ENCODE measurements at regions not wholly inside any gene's neighbourhood (a gene's known extent, or its start where the extent isn't known, plus 50 kb on each side); places are given as distances from the start of the nearest gene placed in this dataset.

DNA sequence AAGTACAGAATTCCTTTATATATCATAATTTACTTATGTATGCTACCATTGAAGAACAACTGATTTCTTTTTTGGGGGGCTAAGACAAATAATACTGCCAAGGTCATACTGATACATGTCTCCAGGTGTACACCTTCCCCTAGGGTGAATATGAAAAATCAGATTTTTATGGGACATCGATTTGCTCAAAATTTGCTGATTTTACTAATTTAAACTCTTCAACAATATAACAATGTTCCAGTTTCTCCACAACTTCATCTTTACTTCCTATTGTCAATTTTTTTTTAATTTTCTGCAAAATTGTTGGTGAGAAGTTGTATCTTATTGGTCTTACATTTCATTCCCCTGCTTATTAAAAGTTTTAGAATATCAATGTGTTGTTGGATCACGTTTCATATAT, 495.4 kb upstream of the MANEA start:
- H3K9ac ChIP-seq (ENCODE audit: low read depth, low read length) = no peak overlapping the region
- dilution Hi-C loops (cut with HindIII; ENCODE audit: low sequenced_read_pairs, unreplicated experiment) (no loop called here), in situ Hi-C loops (cut with MboI; ENCODE audit: low sequenced_read_pairs) (no loop called here), intact Hi-C loops (cut with micrococcal nuclease) (no loop called here)
- no peak overlapping the region for H3K23ac ChIP-seq (ENCODE audit: low read depth, low read length)
- no peak overlapping the region for H4K8ac ChIP-seq (ENCODE audit: low read depth in 2 of 2, low read length in 2 of 2)
- no peak overlapping the region for H3K56ac ChIP-seq (ENCODE audit: extremely low read depth, insufficient read depth, low read length)
- no peak overlapping the region for H2BK20ac ChIP-seq (ENCODE audit: low read depth, low read length)
- no peak overlapping the region for H2AK5ac ChIP-seq (ENCODE audit: low read depth, low read length)
- no peaks in the 10 kb centered on the region for H3K4me1 ChIP-seq (ENCODE audit: control insufficient read depth, insufficient read depth, low read length)
- no peaks in the 10 kb centered on the region for H4K20me1 ChIP-seq (ENCODE audit: insufficient read depth, low read length)
- H3K27me3 ChIP-seq (ENCODE audit: control insufficient read depth, insufficient read depth, low read length) = no peaks in the 10 kb centered on the region
- POLR2A ChIA-PET (ENCODE audit: unreplicated experiment) = no interaction called here
- H3K27ac ChIP-seq (ENCODE audit: insufficient read depth, low read length) = no peak overlapping the region
- H2BK120ac ChIP-seq (ENCODE audit: low read depth, low read length) = no peak overlapping the region
- ATAC-seq (ENCODE audit: low read depth) (no peak), DNase-seq (no peak)
- WGBS, 2 experiments (ENCODE audit: extremely low coverage in 2 of 2, insufficient read length in 1 of 2) = no CpG with 5 or more reads among the region's 2 CpGs
- no peaks in the 10 kb centered on the region for H3K79me1 ChIP-seq (ENCODE audit: low read depth in 1 of 2, low read length in 2 of 2)
- H2AK9ac ChIP-seq (replicated peaks; ENCODE audit: low read depth, low read length, poor library complexity) = no peak overlapping the region
- H3K18ac ChIP-seq (ENCODE audit: low read depth, low read length) = no peak overlapping the region
- BruUV-seq (replicated peaks) = no TSS peak
- CTCF ChIA-PET = no interaction called here
- no peak overlapping the region for H3K4me2 ChIP-seq (ENCODE audit: low read depth, low read length)
- H3K9me1 ChIP-seq (ENCODE audit: insufficient read depth, low read length) = no peaks in the 10 kb centered on the region
- no peak overlapping the region for H3K14ac ChIP-seq (replicated peaks; ENCODE audit: low read depth, low read length)
- no peak overlapping the region for H2BK15ac ChIP-seq (ENCODE audit: low read depth, low read length)
- no peak overlapping the region for H4K91ac ChIP-seq (ENCODE audit: insufficient read depth, low read depth, low read length)
- H3K4me3 ChIP-seq (ENCODE audit: insufficient read depth, low read depth, low read length) = no peak overlapping the region
- H3K9me3 ChIP-seq (ENCODE audit: control insufficient read depth, insufficient read depth, low read length) = no peaks in the 10 kb centered on the region
- TF ChIP-seq CEBPB (IDR thresholded peaks at IDR 0.05; ENCODE audit: low read depth, low read length) (no peak), ELK1 (IDR thresholded peaks at IDR 0.05; ENCODE audit: borderline replicate concordance, low read depth, low read length) (no peak), RCOR1 (IDR thresholded peaks at IDR 0.05; ENCODE audit: insufficient replicate concordance, low read length) (no peak), POLR2A (IDR thresholded peaks at IDR 0.05; ENCODE audit: low read depth, low read length) (no peak), MAZ (IDR thresholded peaks at IDR 0.05; ENCODE audit: borderline replicate concordance, low read depth, low read length) (no peak), CHD1 (IDR thresholded peaks at IDR 0.05; ENCODE audit: low read depth, low read length) (no peak), SMC3 (IDR thresholded peaks at IDR 0.05; ENCODE audit: low read depth, low read length) (no peak), RAD21 (IDR thresholded peaks at IDR 0.05; ENCODE audit: low read length) (no peak), BHLHE40 (IDR thresholded peaks at IDR 0.05; ENCODE audit: low read depth, low read length) (no peak), NFE2L2 (IDR thresholded peaks at IDR 0.05; ENCODE audit: low read depth, low read length) (no peak), CTCF (conservative IDR thresholded peaks at IDR 0.05; ENCODE audit: low read depth, low read length) (no peak), MAFK (IDR thresholded peaks at IDR 0.05; ENCODE audit: low read depth, low read length) (no peak), FOS (IDR thresholded peaks at IDR 0.05; ENCODE audit: low read depth, low read length) (no peak), RFX5 (IDR thresholded peaks at IDR 0.05; ENCODE audit: low read depth, low read length) (no peak), MXI1 (IDR thresholded peaks at IDR 0.05; ENCODE audit: borderline replicate concordance, low read depth, low read length) (no peak)
- TF ChIP-seq, protein P1, sequence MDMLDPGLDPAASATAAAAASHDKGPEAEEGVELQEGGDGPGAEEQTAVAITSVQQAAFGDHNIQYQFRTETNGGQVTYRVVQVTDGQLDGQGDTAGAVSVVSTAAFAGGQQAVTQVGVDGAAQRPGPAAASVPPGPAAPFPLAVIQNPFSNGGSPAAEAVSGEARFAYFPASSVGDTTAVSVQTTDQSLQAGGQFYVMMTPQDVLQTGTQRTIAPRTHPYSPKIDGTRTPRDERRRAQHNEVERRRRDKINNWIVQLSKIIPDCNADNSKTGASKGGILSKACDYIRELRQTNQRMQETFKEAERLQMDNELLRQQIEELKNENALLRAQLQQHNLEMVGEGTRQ (IDR thresholded peaks at IDR 0.05; ENCODE audit: low read depth, low read length) = no peak
- H4K5ac ChIP-seq (ENCODE audit: low read depth, low read length) = no peak overlapping the region
- H2AFZ ChIP-seq (replicated peaks; ENCODE audit: low read length, poor library complexity) = no peak overlapping the region
- H3K4ac ChIP-seq (ENCODE audit: low read depth, low read length) = no peak overlapping the region
- no peak overlapping the region for H2BK5ac ChIP-seq (ENCODE audit: low read depth, low read length, poor library complexity, severe bottlenecking)
- no peaks in the 10 kb centered on the region for H3K36me3 ChIP-seq (ENCODE audit: control insufficient read depth, insufficient read depth, low read length)

Data from IMR-90 (cell line).